Myocyte (in vitro differentiated cells): ENCODE measurements at regions not wholly inside any gene's neighbourhood (a gene's known extent, or its start where the extent isn't known, plus 50 kb on each side); places are given as distances from the start of the nearest gene placed in this dataset.

Experiments
- DNase-seq: peaks from one replicate; pipeline ENCODE4 v3.0.0-alpha.2; 2012; ENCODE audit warnings: low read depth

GRCh38 chr1:62370594-62370993 lies 51.4 kb upstream of the KANK4 start:
- no peak for DNase-seq

- no peak for DNase-seq
Measured at GRCh38 chr1:62371375-62371774, 52.1 kb upstream of the KANK4 start.

- DNase-seq = no peak
Measured at GRCh38 chr1:62373221-62373620, 54.0 kb upstream of the KANK4 start.

GRCh38 chr1:62377043-62377562 lies 57.9 kb upstream of the KANK4 start:
- DNase-seq = no peak

GRCh38 chr1:62380181-62380580 lies 56.7 kb upstream of the USP1 start:
- no peak for DNase-seq

- DNase-seq = peak; percentile 74
Measured at GRCh38 chr1:62381831-62382657, 54.8 kb upstream of the USP1 start.

- DNase-seq = peak; percentile 64
Measured at GRCh38 chr1:62382658-62382955, 54.2 kb upstream of the USP1 start.

- peak; percentile 92 for DNase-seq
Measured at GRCh38 chr1:62384276-62385005, 52.4 kb upstream of the USP1 start.

GRCh38 chr1:62385923-62386322 lies 50.9 kb upstream of the USP1 start:
- no peak for DNase-seq

GRCh38 chr1:62386351-62387121 lies 50.3 kb upstream of the USP1 start:
- DNase-seq = peak; percentile 12
